GM12872 (cell line): ENCODE measurements at regions not wholly inside any gene's neighbourhood (a gene's known extent, or its start where the extent isn't known, plus 50 kb on each side); places are given as distances from the start of the nearest gene placed in this dataset.

Experiments used
- CTCF ChIP-seq: IDR thresholded peaks from 3 replicates; pipeline ENCODE4 v1.5.1; 2011; ENCODE audit warnings: low read depth, mild to moderate bottlenecking, low read length, moderate library complexity; ENCODE audit not compliant: insufficient read depth

- TF ChIP-seq CTCF, result peak; percentile 66
Observed at GRCh38 chr6:44062771-44063560, 64.3 kb downstream of the MRPL14 start.

GRCh38 chr6:44062105-44062770 is 65.0 kb downstream of the MRPL14 start:
- no peak for TF ChIP-seq CTCF

- no peak for TF ChIP-seq CTCF
Observed at GRCh38 chr6:44061375-44062104, 65.7 kb downstream of the MRPL14 start.

GRCh38 chr6:44060612-44061374 is 66.5 kb downstream of the MRPL14 start:
- TF ChIP-seq CTCF, result no peak

GRCh38 chr6:44059359-44060346 is 67.6 kb downstream of the MRPL14 start:
- TF ChIP-seq CTCF, result no peak

- TF ChIP-seq CTCF, result no peak
Observed at GRCh38 chr6:44058617-44059358, 68.5 kb downstream of the MRPL14 start.
